ENCODE measurements at regions not wholly inside any gene's neighbourhood (a gene's known extent, or its start where the extent isn't known, plus 50 kb on each side); places are given as distances from the start of the nearest gene placed in this dataset.

DNA sequence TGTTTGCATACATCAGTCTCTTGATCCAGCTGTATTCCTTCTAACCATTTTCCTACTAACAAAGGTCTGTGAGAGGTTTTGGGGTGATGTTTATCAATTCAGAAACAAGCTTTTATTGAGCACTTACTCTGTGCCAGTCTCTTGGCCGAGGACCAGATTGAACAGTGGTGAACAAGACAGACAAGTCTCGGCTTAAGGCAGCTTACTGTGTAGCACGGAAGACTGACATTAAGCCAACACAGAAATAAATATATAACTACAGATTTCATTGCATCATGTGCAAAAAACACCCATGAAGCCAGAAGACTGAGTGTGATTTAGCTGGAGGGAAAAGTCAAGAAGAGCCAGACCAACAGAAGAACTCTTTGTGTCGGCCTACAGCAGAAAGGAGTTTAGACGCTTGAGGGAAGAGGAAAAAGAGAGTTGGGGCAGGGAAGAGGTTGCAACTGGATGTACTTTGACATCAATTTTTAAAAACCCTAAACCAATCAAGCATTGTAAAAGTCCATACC lies 549.6 kb upstream of the CITED2 start:
- DNase-seq = no peak

DNA sequence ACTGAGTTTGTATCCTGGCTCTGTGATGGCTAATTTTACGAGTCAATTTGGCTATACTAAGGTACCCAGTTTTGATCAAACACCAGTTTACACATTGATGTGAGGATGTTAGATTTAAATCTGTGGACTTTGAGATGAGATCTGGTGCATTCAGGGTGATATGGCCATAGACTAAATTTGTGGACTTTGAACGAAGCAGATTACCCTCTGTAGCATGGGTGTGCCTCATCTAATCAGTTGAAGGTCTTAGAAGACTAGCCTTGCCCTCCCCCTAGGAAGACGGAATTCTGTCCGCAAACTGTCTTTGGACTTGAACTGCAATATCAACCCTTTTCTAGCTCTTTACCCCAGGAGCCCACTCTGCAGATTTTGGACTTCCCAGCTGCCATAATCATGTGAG lies 547.8 kb upstream of the CITED2 start:
- no peak for DNase-seq

DNA sequence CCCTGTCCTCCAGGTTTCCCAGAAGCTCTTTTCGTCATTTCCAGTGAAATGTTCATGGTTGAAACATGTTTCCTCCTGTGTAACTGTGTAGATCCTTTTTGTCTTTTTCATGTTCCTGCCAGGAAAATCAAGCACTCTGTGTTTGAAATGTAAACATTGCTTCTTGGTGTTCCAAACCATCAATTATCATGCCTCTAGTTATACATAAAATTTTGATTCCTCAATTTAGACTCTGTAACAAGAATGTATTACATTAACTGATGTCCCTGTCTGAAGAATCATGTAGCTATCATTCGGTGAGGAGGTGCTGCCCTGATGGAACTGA lies 546.3 kb upstream of the CITED2 start:
- no peak for DNase-seq

DNA sequence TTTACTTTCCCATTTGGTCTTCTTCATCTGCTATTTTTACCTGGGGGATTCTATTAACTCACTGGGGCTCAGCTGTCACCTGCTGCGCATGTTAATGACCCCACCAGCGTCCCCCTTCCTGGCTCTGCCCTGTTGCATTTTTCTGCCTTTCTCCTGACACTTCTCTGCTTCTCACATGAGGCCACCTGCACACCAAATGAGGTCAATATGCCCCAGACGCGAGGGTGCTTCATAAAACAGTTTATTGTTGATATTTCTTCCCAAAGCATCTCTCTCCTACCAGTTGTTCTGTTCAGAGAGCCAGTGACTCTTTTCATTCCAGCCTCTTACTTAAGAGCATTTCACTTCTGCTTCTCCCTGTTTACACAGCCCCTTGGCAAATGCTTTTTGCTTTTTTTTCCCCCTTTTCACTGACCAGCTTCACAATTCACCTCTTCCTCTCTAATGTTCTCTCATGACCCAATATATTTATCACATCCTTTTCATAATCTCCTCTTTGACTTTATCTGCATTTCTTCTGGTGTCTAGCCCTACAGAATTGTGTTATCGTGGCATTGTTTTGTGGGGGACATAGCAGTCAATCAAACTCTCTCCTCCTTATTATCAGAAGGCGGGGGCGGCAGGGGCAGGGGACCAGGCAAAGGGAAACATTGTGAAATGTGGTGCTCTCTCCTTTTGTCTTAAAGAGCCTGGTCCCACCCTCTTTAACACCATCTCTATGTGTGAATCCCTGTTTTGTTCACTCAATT lies 545.8 kb upstream of the CITED2 start:
- DNase-seq = no peak

DNA sequence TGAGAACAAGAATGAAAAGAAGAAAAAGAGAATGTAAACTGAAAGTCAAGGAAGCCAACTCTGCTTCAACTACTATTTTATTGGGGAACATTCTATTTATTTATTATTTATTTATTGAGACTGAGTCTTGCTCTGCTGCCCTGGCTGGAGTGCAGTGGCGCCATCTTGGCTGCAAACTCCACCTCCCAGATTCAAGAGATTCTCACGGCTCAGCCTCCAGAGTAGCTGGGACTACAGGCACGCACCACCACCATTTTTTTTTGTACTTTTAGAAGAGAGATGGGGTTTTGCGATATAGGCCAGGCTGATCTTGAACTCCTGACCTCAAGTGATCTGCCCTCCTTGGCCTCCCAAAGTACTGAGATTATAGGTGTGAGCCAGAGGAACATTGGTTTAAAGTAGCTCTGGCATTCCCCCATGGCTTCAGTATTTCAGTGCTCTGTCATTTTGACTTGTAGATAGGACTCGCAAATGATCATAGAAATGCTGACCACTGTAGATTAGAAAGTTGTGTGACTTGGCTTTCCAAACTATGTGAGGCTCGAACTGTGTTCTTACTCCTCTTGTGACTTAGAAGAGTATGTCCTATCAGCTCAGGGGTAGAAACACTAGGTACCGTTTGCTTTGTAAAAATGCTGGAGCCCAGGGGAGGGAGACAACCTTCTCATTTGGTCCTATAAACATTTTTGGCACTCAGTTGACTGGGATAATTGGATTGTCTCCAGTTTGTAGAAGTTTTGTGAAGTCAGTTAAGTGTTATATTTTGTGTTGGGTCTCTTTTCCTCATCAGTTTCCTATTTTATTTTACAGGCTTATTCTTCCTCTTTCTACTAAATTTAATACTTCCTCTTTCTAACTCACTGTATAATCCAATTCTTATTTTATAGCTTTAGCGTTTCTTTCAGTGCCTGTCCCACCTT lies 544.9 kb upstream of the CITED2 start:
- no peak for DNase-seq

DNA sequence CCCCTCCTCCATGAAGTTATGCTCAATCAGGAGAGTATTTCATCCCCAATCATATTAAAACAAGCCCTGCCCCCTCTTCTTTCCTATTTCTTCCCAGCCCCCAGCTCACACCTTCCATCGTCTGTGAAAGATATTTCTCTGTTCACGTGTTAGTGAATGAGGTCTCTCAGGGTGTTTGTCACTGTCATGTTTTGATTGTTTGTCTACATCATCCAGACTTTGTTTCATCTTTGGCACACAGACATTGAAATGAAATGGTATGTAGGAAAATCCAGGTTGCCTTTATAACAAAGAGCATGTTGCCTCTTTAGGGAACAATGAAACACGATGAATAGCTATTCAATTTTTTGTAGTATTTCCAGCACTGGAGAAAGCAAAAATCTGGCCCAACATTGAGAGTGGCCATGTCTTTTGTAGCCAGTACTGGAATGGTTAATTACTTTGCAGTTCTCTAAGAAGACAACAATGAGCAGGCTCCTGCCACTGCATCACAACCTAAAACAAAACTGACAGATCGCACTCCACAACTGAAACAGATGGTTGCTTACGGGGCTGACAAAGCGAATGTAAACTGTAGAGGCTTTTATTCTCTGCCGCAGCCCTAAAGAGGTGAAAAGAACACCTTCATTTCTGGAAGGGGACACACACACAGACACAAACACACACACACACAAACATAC lies 543.6 kb upstream of the CITED2 start:
- no peak for DNase-seq

DNA sequence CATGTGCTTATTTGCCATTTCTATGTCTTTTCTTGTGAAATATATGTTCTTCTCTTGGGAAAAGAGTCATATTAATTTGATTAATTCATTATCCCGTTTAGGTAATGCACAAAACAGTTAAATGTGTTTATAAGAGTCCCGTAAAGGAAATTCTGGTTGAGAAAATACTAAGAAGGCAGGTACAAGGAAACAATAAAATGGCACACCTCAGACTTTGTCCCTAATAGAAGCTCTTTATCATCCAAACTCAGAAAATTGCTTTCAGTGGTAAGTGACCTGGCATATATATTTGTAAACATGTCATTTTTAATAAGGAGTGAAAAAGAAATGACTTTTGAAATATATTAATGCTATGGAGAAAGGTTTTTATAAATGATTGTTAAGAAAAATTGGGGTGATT lies 540.5 kb upstream of the CITED2 start:
- no peak for DNase-seq

DNA sequence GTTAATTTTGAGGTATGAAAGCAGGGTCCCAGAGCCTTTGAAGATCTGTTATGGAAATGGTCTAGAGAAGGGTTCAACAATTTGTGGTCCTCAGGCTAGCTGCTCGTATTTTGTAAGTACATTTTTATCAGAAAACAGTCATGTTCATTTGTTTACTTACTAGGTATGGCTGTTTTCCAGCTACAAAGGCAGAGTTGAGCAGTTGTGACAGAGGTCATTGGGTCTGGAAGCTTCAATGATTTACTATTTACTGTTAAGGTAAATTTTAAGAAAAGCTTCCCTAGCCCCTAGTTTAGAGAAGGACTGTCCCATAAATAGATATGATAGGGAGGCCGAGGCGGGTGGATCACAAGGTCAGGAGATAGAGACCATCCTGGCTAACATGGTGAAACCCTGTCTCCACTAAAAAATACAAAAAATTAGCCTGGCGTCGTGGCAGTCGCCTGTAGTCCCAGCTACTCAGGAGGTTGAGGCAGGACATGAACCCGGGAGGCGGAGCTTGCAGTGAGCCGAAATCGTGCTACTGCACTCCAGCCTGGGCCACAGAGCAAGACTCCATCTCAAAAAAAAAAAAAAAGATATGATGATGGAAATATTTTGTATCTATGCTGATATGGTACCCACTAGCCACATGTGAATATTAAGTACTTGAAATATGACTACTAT lies 538.4 kb upstream of the CITED2 start:
- no peak for DNase-seq

DNA sequence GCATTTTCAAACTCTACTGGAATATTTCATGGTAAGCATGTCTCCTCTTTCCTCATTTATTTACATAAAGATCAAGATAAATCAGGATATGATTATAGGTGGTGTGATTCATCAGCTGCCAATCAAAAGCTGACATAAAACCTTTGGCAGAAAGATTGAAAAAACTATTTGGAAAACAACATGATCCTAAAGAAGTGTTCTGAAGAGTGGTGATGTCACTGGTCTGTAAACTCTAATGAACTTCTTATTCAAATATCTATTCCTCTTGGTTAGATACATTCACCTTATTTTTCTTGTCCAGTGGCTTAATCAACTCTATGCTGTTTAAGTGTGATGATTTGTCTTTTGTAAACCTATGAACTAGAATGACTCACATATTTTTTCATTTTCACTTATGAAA lies 535.5 kb upstream of the CITED2 start:
- no peak for DNase-seq

DNA sequence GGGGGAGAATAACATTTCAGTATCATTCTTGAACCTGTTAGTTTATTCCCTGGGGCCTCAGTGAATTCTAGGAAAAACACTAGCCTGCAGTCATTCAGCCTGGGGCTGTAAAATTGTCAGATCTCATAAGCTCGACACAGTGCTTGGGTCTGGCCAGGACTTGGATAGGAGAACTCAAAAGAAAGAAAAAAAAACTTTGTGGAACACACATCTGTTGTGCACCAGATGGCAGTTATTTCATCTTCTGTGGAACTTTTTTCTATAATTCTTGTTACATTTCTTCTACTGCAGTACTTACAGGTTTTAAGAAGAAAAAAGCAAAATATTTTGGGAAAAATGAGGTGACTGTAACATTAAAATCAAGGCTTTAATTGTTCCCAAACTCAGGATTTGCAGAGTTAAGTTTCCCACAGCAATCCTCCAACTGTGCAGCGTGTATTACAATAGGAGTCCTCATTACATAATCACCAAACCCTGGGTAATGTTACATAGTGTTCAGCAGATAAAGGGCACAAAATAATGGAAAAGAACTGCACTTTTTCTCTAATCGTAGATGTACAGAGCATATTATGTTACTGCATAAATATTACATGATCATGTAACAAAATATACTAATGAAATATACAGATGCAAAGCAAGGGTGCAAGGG lies 531.1 kb upstream of the CITED2 start:
- no peak for DNase-seq

DNA sequence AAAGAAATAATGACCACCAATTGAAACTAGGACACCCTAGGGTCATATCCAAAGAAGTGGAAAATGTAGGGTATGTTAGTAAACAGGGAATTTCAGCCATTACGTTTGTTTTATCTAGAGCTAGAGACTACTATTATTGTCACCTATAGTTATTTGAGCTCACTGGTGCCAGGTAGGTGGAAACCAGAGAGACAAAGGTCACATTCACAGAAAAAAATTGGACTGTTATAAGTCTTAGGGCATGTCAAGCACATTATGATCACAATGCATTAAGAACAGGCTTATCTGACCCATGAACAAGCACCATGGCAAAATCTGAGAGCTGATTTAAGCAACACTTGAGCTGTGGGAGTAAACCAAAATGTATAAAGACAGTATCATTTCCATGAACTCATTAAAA lies 530.1 kb upstream of the CITED2 start:
- DNase-seq = no peak

DNA sequence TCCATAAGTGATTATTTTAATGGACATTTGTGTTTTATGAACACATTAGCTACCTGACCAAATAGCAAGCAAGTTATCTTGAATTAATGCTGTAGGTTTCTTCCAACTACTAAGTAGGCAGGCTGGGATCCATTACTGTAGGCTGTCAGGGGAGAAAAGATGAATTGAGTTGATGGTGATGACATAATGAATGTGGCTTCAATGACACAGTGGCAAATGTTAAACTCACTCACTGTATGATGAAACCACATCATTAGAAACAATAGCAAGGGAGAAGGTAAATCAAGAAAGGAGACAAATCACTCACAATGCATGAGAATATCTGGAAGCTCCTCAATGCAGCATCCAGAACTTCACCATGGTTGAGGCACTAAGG lies 529.7 kb upstream of the CITED2 start:
- DNase-seq = no peak

DNA sequence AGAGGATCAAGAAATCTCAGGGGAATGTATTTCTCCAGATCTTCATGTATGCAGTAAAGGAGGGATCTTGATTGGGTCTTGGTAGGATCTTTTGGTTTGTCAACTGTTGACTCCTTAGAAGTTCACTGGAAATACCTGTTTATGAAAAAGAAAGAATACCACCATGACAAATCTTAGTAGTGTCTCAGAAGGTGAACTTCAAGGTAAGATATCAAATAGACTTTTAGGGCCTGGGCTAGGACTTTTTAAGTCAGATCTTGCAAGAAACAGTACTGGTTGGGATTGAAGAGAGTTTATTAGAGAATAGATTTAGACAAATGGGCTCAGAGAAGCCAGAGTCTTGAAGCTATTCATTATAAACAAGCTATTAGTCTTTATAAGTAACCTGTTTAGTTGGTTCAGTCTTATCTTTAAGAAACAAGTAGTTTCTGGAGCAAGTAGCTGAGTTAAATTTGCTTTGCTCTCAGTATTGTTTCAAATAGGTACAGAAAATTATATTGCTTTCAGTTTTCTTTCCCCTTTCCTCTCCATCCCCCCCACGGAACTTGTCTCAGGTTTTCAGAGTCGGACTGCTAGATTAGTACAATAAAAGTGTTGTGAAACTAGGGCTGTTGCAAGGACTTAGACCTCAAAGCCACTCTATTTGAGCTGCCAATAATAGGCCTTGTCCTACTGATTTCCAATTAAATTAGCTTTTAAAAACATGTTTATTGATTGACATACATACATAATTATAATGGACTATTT lies 529.1 kb upstream of the CITED2 start:
- DNase-seq = no peak

DNA sequence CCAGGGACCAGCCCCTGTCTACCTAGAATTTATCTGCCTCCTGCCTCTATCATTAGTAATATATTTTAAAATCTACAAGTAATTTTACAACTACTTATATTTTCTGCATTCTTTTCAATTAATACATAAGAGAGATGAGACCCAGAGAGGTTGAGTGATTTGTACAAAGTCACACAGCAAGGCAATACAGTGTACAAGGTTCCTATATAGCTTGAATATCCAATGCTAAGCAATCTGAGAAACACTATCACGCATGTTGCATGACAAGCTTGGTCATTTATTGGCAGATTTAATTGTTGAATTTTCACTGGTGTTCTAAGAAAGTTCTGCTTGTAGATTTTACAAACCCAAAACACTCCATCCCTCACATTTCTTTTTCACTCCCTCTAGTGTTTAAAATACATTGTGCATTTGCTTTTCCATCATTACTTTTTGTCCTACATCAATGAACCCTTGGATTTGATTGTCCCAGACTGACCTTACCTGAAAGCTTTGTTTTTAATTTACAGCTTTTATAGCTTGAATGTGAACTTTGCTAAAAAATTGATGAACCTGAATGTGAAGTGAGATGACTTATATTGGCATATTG lies 520.9 kb upstream of the CITED2 start:
- no peak for DNase-seq

DNA sequence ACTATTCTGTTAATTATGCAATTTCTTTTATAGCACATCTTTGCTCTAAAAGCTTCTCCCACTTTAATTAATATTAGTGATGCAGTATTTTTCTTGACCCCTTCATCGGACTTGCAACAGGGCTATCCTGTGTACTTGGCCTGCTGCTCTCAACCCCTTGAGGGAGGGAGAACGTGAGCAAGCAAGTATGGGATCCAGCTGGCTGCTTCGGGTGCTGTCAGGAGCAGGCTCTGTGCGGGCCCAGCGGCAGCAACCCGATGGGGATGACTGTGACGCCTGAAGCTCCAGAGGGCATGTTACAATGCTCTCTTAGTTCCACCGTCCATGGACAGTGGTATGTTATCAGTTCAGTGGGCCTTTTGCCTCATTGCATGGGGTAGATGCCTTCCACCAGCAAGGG lies 519.8 kb upstream of the CITED2 start:
- no peak for DNase-seq

DNA sequence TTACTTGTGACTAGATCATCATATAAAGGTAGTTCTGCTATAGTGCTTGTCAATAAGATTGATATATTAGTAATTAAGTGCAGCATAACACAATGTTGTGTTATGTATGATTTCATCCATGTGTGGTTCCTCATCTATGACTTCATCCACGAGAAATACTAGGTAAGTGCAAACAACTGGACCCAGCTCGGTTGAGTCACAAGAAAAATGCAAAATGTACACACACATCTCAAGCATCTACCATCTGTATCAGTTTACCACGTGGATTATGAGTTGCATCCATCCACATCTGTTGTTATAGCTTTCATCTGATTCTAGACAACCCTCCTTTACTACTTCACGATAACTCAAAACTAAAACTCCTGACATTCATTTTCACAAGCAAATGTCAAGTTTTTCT lies 517.0 kb upstream of the CITED2 start:
- DNase-seq = no peak

DNA sequence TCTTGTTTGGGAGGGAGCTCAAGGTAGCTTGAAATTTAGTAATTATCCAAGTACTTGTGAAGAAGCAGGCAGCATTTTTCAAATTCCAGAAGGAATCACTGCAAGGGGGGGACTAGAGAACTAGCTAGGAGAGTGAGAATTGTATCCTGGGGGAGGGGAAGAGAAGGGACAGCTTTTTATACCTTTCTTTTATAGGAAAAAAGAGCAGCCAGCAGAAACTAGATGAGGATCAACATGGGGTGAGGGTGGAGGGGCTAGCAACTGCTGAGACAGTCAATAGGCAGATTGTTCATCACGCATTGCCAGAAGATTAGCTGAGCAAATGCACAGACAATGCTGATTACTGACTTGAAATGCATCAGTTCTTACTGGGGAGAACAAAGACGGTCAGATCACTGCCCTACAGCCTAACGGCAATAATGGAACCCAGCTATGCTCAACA lies 514.3 kb upstream of the CITED2 start:
- DNase-seq = no peak

DNA sequence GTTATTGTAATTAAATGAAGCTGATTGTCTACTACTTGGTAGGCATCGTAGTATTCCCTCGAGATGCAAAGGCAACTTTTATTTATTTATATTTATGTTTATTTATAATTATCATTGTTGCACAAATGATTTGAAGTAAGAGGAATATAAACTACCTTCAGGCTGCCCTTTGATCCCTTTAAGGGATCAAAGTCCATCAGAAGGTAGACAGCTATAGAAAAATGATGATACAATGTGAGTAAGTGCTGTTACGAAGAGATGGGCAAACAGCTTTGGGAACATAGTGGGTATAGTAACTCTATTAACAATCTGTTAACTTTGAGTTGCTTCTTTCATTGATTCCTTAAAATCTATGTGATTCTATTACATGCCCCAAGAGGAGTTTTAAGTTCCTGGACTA lies 512.8 kb upstream of the CITED2 start:
- no peak for DNase-seq

DNA sequence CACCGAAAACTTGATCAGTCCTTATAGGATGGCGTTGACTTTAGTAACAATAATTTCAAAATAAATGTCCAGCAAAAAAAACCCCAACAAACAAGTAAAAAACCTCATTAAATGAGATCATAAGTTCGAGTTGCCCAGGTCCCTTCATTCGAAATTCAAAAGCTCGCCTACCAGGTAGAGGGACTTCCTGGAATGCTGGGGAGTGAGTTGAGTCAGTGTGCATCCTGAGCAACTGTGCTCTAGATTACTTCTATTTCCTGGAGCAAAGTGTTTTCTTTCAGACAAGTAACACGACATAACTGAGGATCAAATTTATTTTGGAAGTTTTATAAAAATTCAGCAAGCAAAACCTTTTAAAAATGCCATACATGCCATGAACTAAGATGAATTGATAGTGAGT lies 511.9 kb upstream of the CITED2 start:
- no peak for DNase-seq

DNA sequence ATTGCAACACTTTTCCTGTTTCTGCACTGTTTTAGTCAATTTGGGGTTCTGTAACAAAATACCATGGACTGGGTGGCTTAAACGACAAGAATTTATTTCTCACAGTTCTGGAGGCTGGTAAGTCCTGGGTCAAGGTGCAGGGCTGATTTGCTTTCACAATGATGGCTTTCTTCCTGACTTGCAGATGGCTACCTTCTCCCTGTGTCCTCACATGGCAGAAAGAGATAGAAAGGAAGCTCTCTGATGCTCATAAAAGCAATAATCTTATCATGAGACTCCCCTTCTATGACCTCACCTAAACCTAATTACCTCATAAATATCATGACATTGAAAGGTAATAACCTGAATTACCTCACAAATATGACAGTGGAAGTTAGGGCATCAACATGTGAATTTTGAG lies 511.5 kb upstream of the CITED2 start:
- DNase-seq = no peak

DNA sequence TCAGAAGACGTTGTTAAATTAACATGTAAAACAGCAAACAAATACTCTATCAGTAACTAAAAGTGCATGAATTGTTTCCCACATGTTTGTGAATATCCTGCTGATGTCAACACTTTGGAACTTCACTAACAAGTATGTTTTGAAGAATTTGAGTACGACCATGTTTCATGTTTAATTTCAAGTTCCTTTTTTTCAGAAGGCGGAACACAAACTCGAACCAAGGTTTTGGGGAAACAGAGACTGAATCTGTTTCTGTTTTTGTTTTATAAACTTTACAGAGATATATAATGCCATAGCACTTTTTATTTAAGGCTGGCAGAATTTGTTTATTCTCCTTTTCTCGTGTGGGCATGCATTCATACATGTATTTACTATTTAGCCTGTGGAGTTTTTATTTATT lies 509.3 kb upstream of the CITED2 start:
- DNase-seq = no peak
